NCI-H2171 treated with DMSO at 0.1 percent for 48 hours (cell line): ENCODE measurements at regions not wholly inside any gene's neighbourhood (a gene's known extent, or its start where the extent isn't known, plus 50 kb on each side); places are given as distances from the start of the nearest gene placed in this dataset.
A peak's percentile ranks its signal among the peaks of the same experiment; 100 is the strongest.

Experiments used
- DNase-seq: peaks from one replicate; lab custom pipeline; 2025; lab: John Stamatoyannopoulos, UW

- DNase-seq: peak; percentile 12
Measured at GRCh38 chr1:208419746-208420420, 175.7 kb upstream of the PLXNA2 start.

DNA sequence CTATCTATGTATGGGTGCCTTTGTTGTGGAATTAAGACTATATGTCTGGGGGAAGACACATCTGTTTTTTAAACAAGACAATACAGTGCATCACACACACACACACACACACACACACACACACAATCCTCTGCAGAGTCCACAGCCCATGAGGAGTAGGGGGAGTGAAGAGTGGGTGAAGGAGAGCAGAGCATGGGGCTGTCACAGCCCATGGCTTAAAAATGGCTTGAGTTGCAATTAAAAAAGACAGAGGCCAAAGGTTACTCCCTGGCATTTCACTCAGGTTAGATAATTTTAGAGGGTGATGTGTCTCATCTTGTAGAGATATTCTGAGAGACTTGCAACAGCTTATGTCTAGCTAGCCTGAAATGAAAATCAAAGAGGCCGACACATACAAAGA lies 176.5 kb upstream of the PLXNA2 start:
- no peak for DNase-seq

DNA sequence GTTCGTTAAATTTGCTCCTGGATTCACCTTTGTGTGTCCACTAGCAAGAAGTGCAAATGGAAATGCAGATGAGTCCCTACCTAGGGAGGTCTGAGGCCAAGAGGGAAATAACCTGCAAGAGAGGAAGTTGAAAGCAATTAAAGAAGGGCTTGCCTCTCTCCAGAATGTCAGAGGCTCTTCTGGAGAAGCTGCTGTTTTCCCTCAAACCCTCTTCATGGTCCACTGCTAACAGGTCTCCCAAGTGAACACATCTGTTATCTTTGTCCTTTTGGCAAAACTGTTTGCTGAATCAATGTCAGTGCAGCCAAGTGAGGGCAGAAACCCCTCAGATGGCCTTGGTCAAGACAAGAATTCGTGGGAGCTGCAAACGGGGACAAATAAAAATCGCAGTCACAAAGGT lies 177.3 kb upstream of the PLXNA2 start:
- DNase-seq: peak; percentile 6

- no peak for DNase-seq
Measured at GRCh38 chr1:208423526-208423925, 179.3 kb upstream of the PLXNA2 start.

DNA sequence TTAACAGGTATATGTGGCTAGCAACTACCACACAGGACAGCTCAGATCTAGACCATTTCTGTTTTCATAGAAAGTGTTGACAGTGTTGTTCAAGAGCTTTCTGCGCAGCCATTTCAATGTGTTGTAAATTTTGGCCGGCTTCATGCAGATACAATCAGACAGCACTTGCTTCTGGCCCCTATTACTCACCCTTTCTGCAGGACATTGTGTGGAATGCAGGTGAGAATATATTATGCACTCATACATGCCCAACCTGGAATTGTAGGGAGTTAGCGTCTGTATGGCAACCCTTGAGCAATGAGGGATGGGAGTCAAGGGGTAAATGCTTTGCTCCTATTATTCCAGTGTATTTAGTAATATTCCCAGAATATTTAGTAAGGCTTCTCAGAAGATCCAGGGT lies 180.9 kb upstream of the PLXNA2 start:
- no peak for DNase-seq

DNA sequence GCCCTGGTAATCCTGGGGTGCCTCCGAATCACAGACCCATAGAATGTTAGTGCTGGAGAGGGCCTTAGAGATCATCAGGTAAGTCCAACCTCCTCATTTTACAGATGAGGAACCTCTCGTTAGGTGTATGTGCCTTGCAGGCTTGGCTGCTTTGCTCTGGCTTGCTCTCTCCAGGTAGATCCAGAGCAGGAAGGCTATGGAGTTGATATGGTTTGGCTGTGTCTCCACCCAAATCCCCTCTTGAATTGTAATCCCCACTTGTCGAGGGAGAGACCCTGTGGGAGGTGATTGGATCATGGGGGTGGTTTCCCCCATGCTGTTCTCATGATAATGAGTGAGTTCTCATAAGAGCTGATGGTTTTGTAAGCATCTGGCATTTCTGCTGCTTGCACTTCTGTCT lies 186.0 kb upstream of the PLXNA2 start:
- DNase-seq: no peak

DNA sequence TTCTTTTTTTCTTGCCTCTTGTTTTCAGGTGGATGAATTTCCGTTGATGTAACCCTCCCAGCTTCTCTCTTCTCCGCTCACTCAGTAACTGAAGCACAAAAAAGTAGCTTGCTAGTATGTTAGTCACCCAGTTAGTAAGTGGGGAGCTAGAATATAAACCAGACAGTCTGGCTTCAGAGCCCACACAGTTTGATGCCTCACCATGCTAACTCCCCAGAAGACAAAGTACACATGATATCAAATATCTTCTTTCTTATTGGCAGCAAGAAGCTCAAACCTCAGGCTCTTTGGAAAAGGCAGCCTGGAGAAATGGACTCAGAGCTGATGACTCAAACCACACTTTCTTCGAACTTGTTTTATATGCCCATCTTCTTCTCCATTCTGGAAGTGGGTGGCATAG lies 187.5 kb upstream of the PLXNA2 start:
- DNase-seq: no peak

DNA sequence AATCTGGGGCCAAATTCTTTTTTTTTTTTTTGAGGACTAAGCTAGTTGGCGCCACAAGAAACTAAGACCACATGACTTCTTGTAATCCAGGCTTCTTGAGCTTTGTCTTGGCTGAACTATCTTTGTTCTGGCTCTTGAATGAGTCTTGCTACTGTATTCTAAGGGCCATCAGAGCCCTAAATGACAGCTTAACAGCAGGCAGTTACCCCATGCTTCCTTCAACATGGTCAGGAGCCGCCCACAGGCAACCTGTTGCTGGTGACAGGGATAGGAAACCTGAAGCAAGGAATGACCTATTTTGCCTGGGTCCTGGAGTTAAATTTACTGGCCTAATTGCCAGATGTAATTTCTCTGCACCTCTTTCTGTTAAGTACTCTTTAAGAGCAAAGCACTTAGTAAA lies 188.2 kb upstream of the PLXNA2 start:
- DNase-seq: no peak

DNA sequence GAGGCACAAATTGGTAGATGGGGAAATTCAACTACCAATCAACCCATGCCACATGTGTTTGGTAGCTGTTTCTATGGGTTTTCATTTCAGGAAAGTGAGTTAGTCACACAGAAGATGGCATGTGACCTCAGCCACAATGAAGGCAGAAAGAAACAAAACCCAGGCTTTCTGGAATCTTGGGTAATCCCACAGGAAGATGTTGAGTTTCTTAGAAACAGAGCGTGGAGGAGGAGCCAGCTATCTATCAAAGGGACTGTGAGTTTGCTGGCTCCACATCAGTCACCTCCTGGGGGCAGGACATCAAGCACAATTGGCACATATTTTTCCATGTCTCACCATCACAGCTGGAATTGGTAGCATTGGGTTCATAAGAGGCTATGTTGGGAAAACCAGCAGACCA lies 188.9 kb upstream of the PLXNA2 start:
- no peak for DNase-seq

GRCh38 chr1:208433971-208434370 lies 189.8 kb upstream of the PLXNA2 start:
- no peak for DNase-seq

DNA sequence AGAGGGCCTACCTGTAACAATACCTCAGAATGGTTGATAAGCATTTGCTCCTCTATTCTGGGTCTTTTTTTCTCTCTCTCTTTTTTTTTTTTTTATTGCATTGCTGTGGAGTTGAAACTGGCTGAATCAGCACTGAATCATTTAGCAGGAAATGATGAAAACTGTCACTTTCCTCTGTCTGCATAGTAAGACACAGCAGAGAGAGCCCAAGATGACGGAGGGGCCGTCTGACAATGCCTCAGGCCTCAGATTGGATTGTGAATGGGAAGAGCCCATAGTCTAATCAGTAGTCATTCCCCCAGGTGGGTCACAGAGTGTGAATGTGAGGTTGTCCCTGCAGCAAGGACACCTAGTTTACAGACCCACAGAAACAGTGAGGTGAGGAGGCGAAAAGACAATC lies 193.2 kb upstream of the PLXNA2 start:
- no peak for DNase-seq

DNA sequence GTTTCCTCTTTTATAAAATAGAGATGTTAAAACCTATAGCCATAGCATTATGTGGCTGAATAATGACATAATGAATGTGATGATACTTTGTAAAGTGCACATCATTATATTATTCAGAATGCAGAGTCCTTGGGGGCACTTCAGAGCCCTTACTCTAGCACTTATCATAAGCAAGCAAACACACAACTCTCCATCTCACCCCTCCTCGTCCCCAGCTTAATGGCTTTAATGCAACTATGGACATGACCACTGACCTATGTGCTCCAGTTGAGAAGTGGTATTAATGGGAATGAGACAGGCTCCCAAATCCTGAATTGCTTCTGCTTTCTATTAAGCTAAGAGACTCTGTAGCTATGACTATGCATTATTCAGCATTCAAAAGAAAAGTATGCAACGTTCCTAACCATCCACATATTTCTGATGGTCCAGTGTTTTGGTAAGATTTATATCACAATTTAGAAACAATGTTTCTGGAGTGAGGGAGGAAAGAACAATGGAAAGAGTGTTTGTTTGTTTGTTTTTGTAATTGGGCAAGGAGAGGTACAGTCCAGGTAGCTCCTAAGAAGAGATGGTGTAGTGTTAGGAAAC lies 194.0 kb upstream of the PLXNA2 start:
- DNase-seq: no peak

- DNase-seq: no peak
Measured at GRCh38 chr1:208445758-208446203, 201.6 kb upstream of the PLXNA2 start.

DNA sequence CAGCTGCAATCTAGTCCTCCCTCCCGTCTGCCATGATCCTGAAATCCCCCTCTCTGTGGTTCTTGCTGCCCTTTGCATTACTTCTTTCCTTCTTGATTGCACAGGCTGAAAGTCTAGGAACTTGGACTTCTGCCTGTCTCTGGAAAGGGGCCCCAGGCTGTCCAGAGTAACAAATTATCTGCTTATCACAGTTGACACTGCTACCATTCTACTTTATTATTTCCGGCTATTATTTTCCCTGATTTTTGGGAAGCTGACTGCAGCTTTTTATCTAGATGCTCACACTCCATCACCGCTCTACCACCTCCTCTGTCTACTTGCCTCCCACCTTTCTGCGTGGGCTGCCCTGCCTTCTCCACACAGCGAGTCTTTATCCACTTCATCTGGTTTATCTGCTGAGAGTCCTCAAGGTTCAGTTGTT lies 202.1 kb upstream of the PLXNA2 start:
- DNase-seq: no peak

DNA sequence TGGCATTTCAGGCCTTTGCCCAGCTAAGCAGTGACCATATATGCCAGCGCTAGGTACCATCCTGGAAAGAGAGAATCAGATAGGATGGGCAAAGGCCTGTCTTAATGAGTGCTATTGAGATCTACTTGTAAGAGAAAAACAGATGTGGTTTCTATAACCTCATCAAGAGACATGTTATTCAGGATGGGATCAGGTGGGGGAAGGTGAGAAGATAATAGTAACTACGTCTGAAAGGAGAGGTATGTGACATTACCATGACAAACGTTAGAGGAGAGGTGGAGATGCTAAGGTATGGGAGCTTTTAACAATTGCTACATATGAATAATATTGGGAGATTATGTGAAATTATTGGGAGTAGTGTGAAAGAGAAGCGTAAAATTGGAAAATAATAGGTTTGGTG lies 204.2 kb upstream of the PLXNA2 start:
- DNase-seq: no peak

GRCh38 chr1:208449951-208450350 lies 205.8 kb upstream of the PLXNA2 start:
- peak; percentile 21 for DNase-seq

GRCh38 chr1:208450958-208451357 lies 206.8 kb upstream of the PLXNA2 start:
- DNase-seq: no peak

- peak; percentile 15 for DNase-seq
Measured at GRCh38 chr1:208455821-208456220, 211.6 kb upstream of the PLXNA2 start.

GRCh38 chr1:208456487-208456886 lies 212.3 kb upstream of the PLXNA2 start:
- no peak for DNase-seq

GRCh38 chr1:208460823-208461222 lies 216.6 kb upstream of the PLXNA2 start:
- DNase-seq: no peak

- no peak for DNase-seq
Measured at GRCh38 chr1:208461680-208462079, 217.5 kb upstream of the PLXNA2 start.

DNA sequence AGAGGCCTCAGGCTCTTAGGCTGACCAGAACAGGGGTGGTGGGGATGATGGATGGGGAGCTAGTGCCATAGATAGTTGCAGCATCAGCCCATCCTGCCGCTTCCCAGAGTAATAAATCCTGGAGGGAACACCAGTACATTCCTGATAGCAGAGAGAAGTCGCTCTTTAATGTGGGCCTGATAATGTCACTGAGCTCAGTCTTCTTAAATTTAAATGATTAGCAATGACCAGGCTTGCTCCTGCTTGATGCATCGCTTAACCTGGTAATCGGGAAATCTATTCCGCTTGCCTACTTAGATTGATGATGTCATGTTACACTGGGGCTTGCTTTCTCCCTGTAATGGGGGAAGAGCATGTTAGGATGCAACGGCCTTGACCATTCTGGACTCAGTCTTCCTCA lies 218.6 kb upstream of the PLXNA2 start:
- DNase-seq: no peak

GRCh38 chr1:208465266-208465665 lies 221.1 kb upstream of the PLXNA2 start:
- no peak for DNase-seq
